Peyer's patch (tissue), 4 donors: ENCODE measurements at regions not wholly inside any gene's neighbourhood (a gene's known extent, or its start where the extent isn't known, plus 50 kb on each side); places are given as distances from the start of the nearest gene placed in this dataset.

ENCODE experiments used
- CTCF ChIP-seq, 6 experiments: fragments of 450-650 bp in 4 of 6; fragments of 200-600 bp in 2 of 6; sonication (generic) in 1 of 6; IDR thresholded peaks; one replicate each; pipeline ENCODE4 v1.5.1; 2017 to 2019; ENCODE audit warnings: antibody characterized with exemption in 6 of 6, mild to moderate bottlenecking in 3 of 6, moderate library complexity in 1 of 6
- POLR2A ChIP-seq, 2 donors: fragments of 450-650 bp; IDR thresholded peaks; one replicate each; pipeline ENCODE4 v1.5.1; 2017; ENCODE audit warnings: antibody characterized with exemption in 2 of 2, mild to moderate bottlenecking in 2 of 2, moderate library complexity in 2 of 2

- TF ChIP-seq POLR2A (IDR thresholded peaks at IDR 0.05), result no peak
- TF ChIP-seq CTCF (IDR thresholded peaks at IDR 0.05), result no peak
Observed at GRCh38 chr17:77608431-77608830, 350.1 kb upstream of the TNRC6C start.
